ENCODE measurements at regions not wholly inside any gene's neighbourhood (a gene's known extent, or its start where the extent isn't known, plus 50 kb on each side); places are given as distances from the start of the nearest gene placed in this dataset.

- Mint-ChIP-seq H3K4me3 (no peak overlapping the region), H3K4me1 (no peaks in the 10 kb centered on the region), H3K27ac (no peak overlapping the region), H3K9me3 (peaks cover 4 to 12% of the 10 kb centered on the region in 2 donors), H3K36me3 (no peaks in the 10 kb centered on the region), H3K27me3 (no peaks in the 10 kb centered on the region)
- DNase-seq (no peak), ATAC-seq (replicated peaks) (no peak)
Measured at GRCh38 chr15:46170326-46170725, 535.5 kb downstream of the SQOR start.

GRCh38 chr15:46174122-46174521 lies 539.3 kb downstream of the SQOR start:
- Mint-ChIP-seq H3K4me3 (no peak overlapping the region), H3K4me1 (no peaks in the 10 kb centered on the region), H3K9me3 (peaks cover 0 to 4% of the 10 kb centered on the region in 2 donors), H3K36me3 (no peaks in the 10 kb centered on the region), H3K27ac (no peak overlapping the region), H3K27me3 (no peaks in the 10 kb centered on the region)
- ATAC-seq (replicated peaks) (no peak), DNase-seq (no peak)

- Mint-ChIP-seq H3K27ac (no peak overlapping the region), H3K9me3 (peaks cover 5 to 9% of the 10 kb centered on the region in 2 donors), H3K36me3 (no peaks in the 10 kb centered on the region), H3K4me1 (no peaks in the 10 kb centered on the region), H3K4me3 (no peak overlapping the region), H3K27me3 (no peaks in the 10 kb centered on the region)
- ATAC-seq (replicated peaks) (no peak), DNase-seq (no peak)
Measured at GRCh38 chr15:46177219-46177618, 542.4 kb downstream of the SQOR start.

- ATAC-seq (replicated peaks): no peak
- Mint-ChIP-seq H3K27ac (no peak overlapping the region), H3K4me3 (no peak overlapping the region), H3K36me3 (no peaks in the 10 kb centered on the region), H3K4me1 (no peaks in the 10 kb centered on the region), H3K9me3 (peaks cover 6 to 16% of the 10 kb centered on the region in 2 donors), H3K27me3 (no peaks in the 10 kb centered on the region)
- DNase-seq: no peak
Measured at GRCh38 chr15:46178138-46178537, 543.3 kb downstream of the SQOR start.

GRCh38 chr15:46207341-46207740 lies 572.5 kb downstream of the SQOR start:
- H3K9me3 Mint-ChIP-seq: peaks cover 8 to 13% of the 10 kb centered on the region in 2 donors
- H3K27ac Mint-ChIP-seq: no peak overlapping the region
- peaks cover 0 to 4% of the 10 kb centered on the region in 2 donors for H3K36me3 Mint-ChIP-seq
- H3K27me3 Mint-ChIP-seq: no peaks in the 10 kb centered on the region
- DNase-seq: no peak
- H3K4me3 Mint-ChIP-seq: no peak overlapping the region
- no peaks in the 10 kb centered on the region for H3K4me1 Mint-ChIP-seq
- ATAC-seq (replicated peaks): no peak

- Mint-ChIP-seq H3K27me3 (no peaks in the 10 kb centered on the region), H3K4me1 (no peaks in the 10 kb centered on the region), H3K4me3 (no peak overlapping the region), H3K9me3 (peaks cover 7% of the 10 kb centered on the region in 2 donors), H3K36me3 (peaks cover 0 to 4% of the 10 kb centered on the region in 2 donors), H3K27ac (no peak overlapping the region)
- DNase-seq (no peak), ATAC-seq (replicated peaks) (no peak)
Measured at GRCh38 chr15:46213551-46213950, 578.7 kb downstream of the SQOR start.

- no peaks in the 10 kb centered on the region for H3K27me3 Mint-ChIP-seq
- H3K27ac Mint-ChIP-seq: no peak overlapping the region
- no peaks in the 10 kb centered on the region for H3K4me1 Mint-ChIP-seq
- DNase-seq (no peak), ATAC-seq (replicated peaks) (no peak)
- H3K4me3 Mint-ChIP-seq: no peak overlapping the region
- H3K36me3 Mint-ChIP-seq: no peaks in the 10 kb centered on the region
- H3K9me3 Mint-ChIP-seq: peaks cover 0 to 1% of the 10 kb centered on the region in 2 donors
Measured at GRCh38 chr15:46222826-46223225, 588.0 kb downstream of the SQOR start.

- peaks cover 0 to 1% of the 10 kb centered on the region in 2 donors for H3K9me3 Mint-ChIP-seq
- H3K27ac Mint-ChIP-seq: no peak overlapping the region
Measured at GRCh38 chr15:46229263-46229662, 594.4 kb downstream of the SQOR start.

GRCh38 chr15:46231786-46232185 lies 597.0 kb downstream of the SQOR start:
- Mint-ChIP-seq H3K4me3 (no peak overlapping the region), H3K4me1 (no peaks in the 10 kb centered on the region), H3K36me3 (no peaks in the 10 kb centered on the region), H3K9me3 (peaks cover 0 to 2% of the 10 kb centered on the region in 2 donors), H3K27me3 (no peaks in the 10 kb centered on the region), H3K27ac (no peak overlapping the region)
- ATAC-seq (replicated peaks) (no peak), DNase-seq (no peak)

More at GRCh38 chr15:46229263-46229662, 594.4 kb downstream of the SQOR start:
- no peak for DNase-seq
- no peak for ATAC-seq (replicated peaks)
- Mint-ChIP-seq H3K4me1 (no peaks in the 10 kb centered on the region), H3K27me3 (no peaks in the 10 kb centered on the region), H3K4me3 (no peak overlapping the region), H3K36me3 (no peaks in the 10 kb centered on the region)

- H3K4me1 Mint-ChIP-seq: no peaks in the 10 kb centered on the region
- H3K27me3 Mint-ChIP-seq: no peaks in the 10 kb centered on the region
- DNase-seq (no peak), ATAC-seq (replicated peaks) (no peak)
- peaks cover 0 to 2% of the 10 kb centered on the region in 2 donors for H3K9me3 Mint-ChIP-seq
- no peaks in the 10 kb centered on the region for H3K36me3 Mint-ChIP-seq
- H3K27ac Mint-ChIP-seq: no peak overlapping the region
- no peak overlapping the region for H3K4me3 Mint-ChIP-seq
Measured at GRCh38 chr15:46232471-46232870, 597.6 kb downstream of the SQOR start.

GRCh38 chr15:46242935-46243334 lies 608.1 kb downstream of the SQOR start:
- Mint-ChIP-seq H3K9me3 (peaks cover 0 to under 1% of the 10 kb centered on the region in 2 donors), H3K36me3 (no peaks in the 10 kb centered on the region), H3K4me3 (no peak overlapping the region), H3K27me3 (no peaks in the 10 kb centered on the region), H3K4me1 (no peaks in the 10 kb centered on the region), H3K27ac (no peak overlapping the region)
- ATAC-seq (replicated peaks): no peak
- no peak for DNase-seq

GRCh38 chr15:46251903-46252302 lies 617.1 kb downstream of the SQOR start:
- H3K27me3 Mint-ChIP-seq: no peaks in the 10 kb centered on the region
- no peak overlapping the region for H3K4me3 Mint-ChIP-seq
- no peak overlapping the region for H3K27ac Mint-ChIP-seq
- ATAC-seq (replicated peaks) (no peak), DNase-seq (no peak)
- peaks cover 0 to 4% of the 10 kb centered on the region in 2 donors for H3K9me3 Mint-ChIP-seq
- H3K4me1 Mint-ChIP-seq: no peaks in the 10 kb centered on the region
- H3K36me3 Mint-ChIP-seq: no peaks in the 10 kb centered on the region

- Mint-ChIP-seq H3K27ac (no peak overlapping the region), H3K9me3 (peaks cover 5 to 14% of the 10 kb centered on the region in 2 donors), H3K27me3 (no peaks in the 10 kb centered on the region), H3K4me1 (no peaks in the 10 kb centered on the region), H3K36me3 (no peaks in the 10 kb centered on the region), H3K4me3 (no peak overlapping the region)
- ATAC-seq (replicated peaks) (no peak), DNase-seq (no peak)
Measured at GRCh38 chr15:46258056-46258455, 623.2 kb downstream of the SQOR start.

- ATAC-seq (replicated peaks): no peak
- H3K9me3 Mint-ChIP-seq: peaks cover 5 to 11% of the 10 kb centered on the region in 2 donors
- H3K4me3 Mint-ChIP-seq: no peak overlapping the region
- H3K27ac Mint-ChIP-seq: no peak overlapping the region
- H3K27me3 Mint-ChIP-seq: no peaks in the 10 kb centered on the region
- no peaks in the 10 kb centered on the region for H3K4me1 Mint-ChIP-seq
- no peak for DNase-seq
- H3K36me3 Mint-ChIP-seq: no peaks in the 10 kb centered on the region
Measured at GRCh38 chr15:46260937-46261336, 626.1 kb downstream of the SQOR start.

- no peak overlapping the region for H3K27ac Mint-ChIP-seq
- no peak for DNase-seq
- H3K9me3 Mint-ChIP-seq: peaks cover 0 to 5% of the 10 kb centered on the region in 2 donors
- no peaks in the 10 kb centered on the region for H3K36me3 Mint-ChIP-seq
- no peaks in the 10 kb centered on the region for H3K27me3 Mint-ChIP-seq
- H3K4me1 Mint-ChIP-seq: no peaks in the 10 kb centered on the region
- H3K4me3 Mint-ChIP-seq: no peak overlapping the region
- ATAC-seq (replicated peaks): no peak
Measured at GRCh38 chr15:46265664-46266347, 631.0 kb downstream of the SQOR start.
